Sigmoid colon (tissue), 6 donors: ENCODE measurements at regions not wholly inside any gene's neighbourhood (a gene's known extent, or its start where the extent isn't known, plus 50 kb on each side); places are given as distances from the start of the nearest gene placed in this dataset.

ENCODE experiments used
- DNase-seq: peaks from one replicate; pipeline ENCODE4 v3.0.0-alpha.2; 2019
- H3K27ac ChIP-seq, 4 donors: fragments of 200-600 bp; sonication (generic); one replicate each; pipeline ENCODE4 v1.5.1; 2016 to 2019; ENCODE audit warnings: mild to moderate bottlenecking in 1 of 4
- H3K27me3 ChIP-seq, 3 donors: fragments of 200-600 bp; sonication (generic); one replicate each; pipeline ENCODE4 v1.5.1; 2019; ENCODE audit warnings: mild to moderate bottlenecking in 1 of 3
- H3K36me3 ChIP-seq, 4 donors: fragments of 200-600 bp; sonication (generic); one replicate each; pipeline ENCODE4 v1.5.1; 2016 to 2019
- H3K4me1 ChIP-seq, 4 donors: fragments of 200-600 bp; sonication (generic); one replicate each; pipeline ENCODE4 v1.5.1; 2017 to 2019
- H3K4me3 ChIP-seq, 4 donors: fragments of 200-600 bp; sonication (generic); one replicate each; pipeline ENCODE4 v1.5.1; 2017 to 2019; ENCODE audit warnings: mild to moderate bottlenecking in 2 of 4, moderate library complexity in 1 of 4
- H3K9me3 ChIP-seq, 4 donors: fragments of 200-600 bp in 3 of 4; sonication (generic) in 3 of 4; one replicate each; pipeline versions ENCODE4 v1.5.1 to v1.6.1; 2013 to 2019
- CTCF ChIP-seq, 4 experiments: fragments of 450-650 bp in 3 of 4; fragments of 200-600 bp in 1 of 4; IDR thresholded peaks; one replicate each; pipeline ENCODE4 v1.5.1; 2016 to 2019; ENCODE audit warnings: antibody characterized with exemption in 4 of 4, mild to moderate bottlenecking in 3 of 4, moderate library complexity in 2 of 4
- EP300 ChIP-seq, 4 donors: sonication (generic); formaldehyde crosslinking; IDR thresholded peaks; one replicate each; pipeline ENCODE4 v1.6.1; 2017; ENCODE audit warnings: antibody characterized with exemption in 4 of 4
- POLR2A ChIP-seq, 2 donors: fragments of 450-650 bp; IDR thresholded peaks; one replicate each; pipeline ENCODE4 v1.6.1; 2016; ENCODE audit warnings: antibody characterized with exemption in 2 of 2, mild to moderate bottlenecking in 2 of 2, moderate library complexity in 2 of 2
- POLR2AphosphoS5 ChIP-seq, 4 donors: sonication (generic); formaldehyde crosslinking; IDR thresholded peaks; one replicate each; pipeline ENCODE4 v1.6.1; 2017; ENCODE audit warnings: antibody characterized with exemption in 4 of 4
- WGBS, 2 donors: extraction: QIAGEN DNeasy Blood & Tissue Kit; methylation state at CpG; one replicate each; pipeline ENCODE4 v1.1.7; 2013; 5-methylcytosine and 5-hydroxymethylcytosine counted together
- intact Hi-C: fragments of 100-400 bp; cut with DNase I; formaldehyde crosslinking; loops from one replicate; pipeline ENCODE4 v1.15.1; 2023
- donor health status: healthy with polysubstance abuse.
- donor health status: healthy.

GRCh38 chr20:50395251-50395729, 114.9 kb upstream of the PTPN1 start:
- DNase-seq, result peak; percentile 94
- Histone ChIP-seq H3K9me3 (no peaks in the 10 kb centered on the region), H3K36me3 (no peaks in the 10 kb centered on the region), H3K4me3 (no peak overlapping the region), H3K4me1 (peaks cover 0 to 49% (median 43%) of the 10 kb centered on the region in 4 donors), H3K27me3 (no peaks in the 10 kb centered on the region), H3K27ac (peak overlapping the region; percentile 71 to 87 (median 77))
- TF ChIP-seq EP300 (IDR thresholded peaks at IDR 0.05) (peak; percentile 99 to 100 (median 100)), POLR2A (IDR thresholded peaks at IDR 0.05) (peak in 1 of 2 donors; percentile 5), POLR2AphosphoS5 (IDR thresholded peaks at IDR 0.05) (peak; percentile 88 to 93 (median 92)), CTCF (IDR thresholded peaks at IDR 0.05) (no peak)
- intact Hi-C loops, result no loop called here
- WGBS, 2 donors, result 29 to 57% methylated on average over 11 of the region's 11 CpGs

- WGBS, 2 donors, result 85 to 92% methylated on average over 14 of the region's 14 CpGs
Observed at GRCh38 chr20:50395914-50396488, 114.2 kb upstream of the PTPN1 start.

GRCh38 chr20:50396623-50397022, 113.6 kb upstream of the PTPN1 start:
- H3K4me1 ChIP-seq, result peaks cover 0 to 52% (median 48%) of the 10 kb centered on the region in 4 donors

More at GRCh38 chr20:50395914-50396488, 114.2 kb upstream of the PTPN1 start:
- no peak for DNase-seq
- Histone ChIP-seq H3K36me3 (no peaks in the 10 kb centered on the region), H3K9me3 (no peaks in the 10 kb centered on the region), H3K27ac (peak overlapping the region; percentile 71 to 87 (median 77)), H3K4me1 (peaks cover 0 to 52% (median 47%) of the 10 kb centered on the region in 4 donors), H3K27me3 (no peaks in the 10 kb centered on the region), H3K4me3 (no peak overlapping the region)
- intact Hi-C loops, result no loop called here
- TF ChIP-seq POLR2AphosphoS5 (IDR thresholded peaks at IDR 0.05), result no peak
- no peak for TF ChIP-seq CTCF (IDR thresholded peaks at IDR 0.05)
- TF ChIP-seq POLR2A (IDR thresholded peaks at IDR 0.05), result no peak

GRCh38 chr20:50397058-50397457, 113.1 kb upstream of the PTPN1 start:
- no peaks in the 10 kb centered on the region for H3K9me3 ChIP-seq
- intact Hi-C loops, result loop anchor here (1.0 kb wide), 1 partner anchor 91 kb away; no protein-coding TSS in a partner anchor
- H3K4me1 ChIP-seq, result peaks cover 0 to 52% (median 48%) of the 10 kb centered on the region in 4 donors
- DNase-seq, result no peak
- H3K4me3 ChIP-seq, result no peak overlapping the region
- 87 to 88% methylated on average over 5 of the region's 5 CpGs for WGBS, 2 donors
- TF ChIP-seq CTCF (IDR thresholded peaks at IDR 0.05) (no peak), EP300 (IDR thresholded peaks at IDR 0.05) (no peak), POLR2A (IDR thresholded peaks at IDR 0.05) (no peak), POLR2AphosphoS5 (IDR thresholded peaks at IDR 0.05) (no peak)
- no peaks in the 10 kb centered on the region for H3K27me3 ChIP-seq
- H3K36me3 ChIP-seq, result no peaks in the 10 kb centered on the region
- H3K27ac ChIP-seq, result peak overlapping the region; percentile 71 to 87 (median 77)

More at GRCh38 chr20:50396623-50397022, 113.6 kb upstream of the PTPN1 start:
- 88 to 89% methylated on average over 6 of the region's 6 CpGs for WGBS, 2 donors
- intact Hi-C loops, result loop anchor here (1.0 kb wide), 1 partner anchor 90 kb away; no protein-coding TSS in a partner anchor
- H3K36me3 ChIP-seq, result no peaks in the 10 kb centered on the region
- H3K9me3 ChIP-seq, result no peaks in the 10 kb centered on the region
- H3K4me3 ChIP-seq, result no peak overlapping the region
- H3K27me3 ChIP-seq, result no peaks in the 10 kb centered on the region
- TF ChIP-seq CTCF (IDR thresholded peaks at IDR 0.05), result no peak
- TF ChIP-seq EP300 (IDR thresholded peaks at IDR 0.05), result no peak
- TF ChIP-seq POLR2A (IDR thresholded peaks at IDR 0.05), result no peak
- TF ChIP-seq POLR2AphosphoS5 (IDR thresholded peaks at IDR 0.05), result no peak
- H3K27ac ChIP-seq, result peak overlapping the region; percentile 71 to 87 (median 77)
- no peak for DNase-seq
